ENCODE measurements at regions not wholly inside any gene's neighbourhood (a gene's known extent, or its start where the extent isn't known, plus 50 kb on each side); places are given as distances from the start of the nearest gene placed in this dataset.

DNA sequence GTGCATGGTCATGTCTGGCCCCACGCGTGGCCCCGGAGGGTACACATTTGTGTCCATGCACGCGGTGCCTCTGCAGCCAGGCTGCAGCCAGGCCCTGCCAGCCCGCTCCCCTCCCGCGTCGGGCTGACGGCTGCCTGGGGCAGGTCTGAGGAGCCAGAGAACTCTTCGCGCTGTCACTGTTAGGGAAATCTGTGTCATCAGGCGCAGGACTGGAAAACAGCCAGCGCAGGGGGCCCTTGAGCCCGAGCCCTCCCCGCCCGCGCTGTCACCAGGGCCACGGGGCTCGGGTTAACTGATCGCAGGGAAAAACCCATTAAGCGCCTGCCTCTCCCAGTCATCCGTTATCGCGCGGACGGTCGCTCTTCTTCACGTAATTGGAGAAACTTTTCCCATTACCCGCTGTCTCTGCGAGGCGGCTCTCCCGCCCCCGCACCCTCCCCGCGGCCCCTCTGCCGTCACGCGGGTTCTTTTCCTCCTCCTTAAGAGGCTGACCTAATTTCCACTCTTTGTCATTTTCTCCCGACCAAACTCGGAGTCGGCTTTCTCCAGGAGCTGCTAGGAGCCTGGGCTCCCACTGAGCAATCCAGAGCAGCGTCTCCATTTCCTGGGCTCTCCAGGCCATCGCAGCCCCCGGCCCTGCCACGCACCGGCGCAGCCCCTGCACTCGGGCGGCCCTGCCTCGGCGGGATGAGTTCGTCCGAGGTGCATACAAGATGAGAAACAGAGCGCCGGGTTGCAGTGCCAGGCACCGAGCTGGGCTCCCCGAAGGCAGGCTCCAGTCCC lies 57.5 kb upstream of the PRR23E start:
- H3K4me3 ChIP-seq, result peak overlapping the region; percentile 53
- H3K27me3 ChIP-seq (ENCODE audit: insufficient read depth), result peaks cover 15% of the 10 kb centered on the region
- H3K4me1 ChIP-seq (ENCODE audit: insufficient read depth), result peaks cover 2% of the 10 kb centered on the region; the same call in 1 of the 2 replicates
- H3K36me3 Mint-ChIP-seq (ENCODE audit: low read depth), result no peaks in the 10 kb centered on the region
- no peaks in the 10 kb centered on the region for H4K20me1 ChIP-seq (replicated peaks; ENCODE audit: insufficient read depth)
- H3F3A ChIP-seq (replicated peaks; ENCODE audit: low read depth), result no peaks in the 10 kb centered on the region
- peak overlapping the region; percentile 94 for H2AFZ ChIP-seq
- no peak for TF ChIP-seq ZNF331 (CRISPR knock-in tag; IDR thresholded peaks at IDR 0.05; ENCODE audit: low read depth)
- TF ChIP-seq EZH2phosphoT487 (IDR thresholded peaks at IDR 0.05; ENCODE audit: unreplicated experiment), result no peak
- TF ChIP-seq STAT1 (IDR thresholded peaks at IDR 0.05; ENCODE audit: unreplicated experiment), result no peak
- no peak for TF ChIP-seq JUNB (IDR thresholded peaks at IDR 0.05; ENCODE audit: unreplicated experiment)
- no peak for TF ChIP-seq NANOG (IDR thresholded peaks at IDR 0.05; ENCODE audit: borderline replicate concordance)
- TF ChIP-seq EZH2 (IDR thresholded peaks at IDR 0.05; ENCODE audit: low read depth, unreplicated experiment), result no peak
- TF ChIP-seq, protein P1, sequence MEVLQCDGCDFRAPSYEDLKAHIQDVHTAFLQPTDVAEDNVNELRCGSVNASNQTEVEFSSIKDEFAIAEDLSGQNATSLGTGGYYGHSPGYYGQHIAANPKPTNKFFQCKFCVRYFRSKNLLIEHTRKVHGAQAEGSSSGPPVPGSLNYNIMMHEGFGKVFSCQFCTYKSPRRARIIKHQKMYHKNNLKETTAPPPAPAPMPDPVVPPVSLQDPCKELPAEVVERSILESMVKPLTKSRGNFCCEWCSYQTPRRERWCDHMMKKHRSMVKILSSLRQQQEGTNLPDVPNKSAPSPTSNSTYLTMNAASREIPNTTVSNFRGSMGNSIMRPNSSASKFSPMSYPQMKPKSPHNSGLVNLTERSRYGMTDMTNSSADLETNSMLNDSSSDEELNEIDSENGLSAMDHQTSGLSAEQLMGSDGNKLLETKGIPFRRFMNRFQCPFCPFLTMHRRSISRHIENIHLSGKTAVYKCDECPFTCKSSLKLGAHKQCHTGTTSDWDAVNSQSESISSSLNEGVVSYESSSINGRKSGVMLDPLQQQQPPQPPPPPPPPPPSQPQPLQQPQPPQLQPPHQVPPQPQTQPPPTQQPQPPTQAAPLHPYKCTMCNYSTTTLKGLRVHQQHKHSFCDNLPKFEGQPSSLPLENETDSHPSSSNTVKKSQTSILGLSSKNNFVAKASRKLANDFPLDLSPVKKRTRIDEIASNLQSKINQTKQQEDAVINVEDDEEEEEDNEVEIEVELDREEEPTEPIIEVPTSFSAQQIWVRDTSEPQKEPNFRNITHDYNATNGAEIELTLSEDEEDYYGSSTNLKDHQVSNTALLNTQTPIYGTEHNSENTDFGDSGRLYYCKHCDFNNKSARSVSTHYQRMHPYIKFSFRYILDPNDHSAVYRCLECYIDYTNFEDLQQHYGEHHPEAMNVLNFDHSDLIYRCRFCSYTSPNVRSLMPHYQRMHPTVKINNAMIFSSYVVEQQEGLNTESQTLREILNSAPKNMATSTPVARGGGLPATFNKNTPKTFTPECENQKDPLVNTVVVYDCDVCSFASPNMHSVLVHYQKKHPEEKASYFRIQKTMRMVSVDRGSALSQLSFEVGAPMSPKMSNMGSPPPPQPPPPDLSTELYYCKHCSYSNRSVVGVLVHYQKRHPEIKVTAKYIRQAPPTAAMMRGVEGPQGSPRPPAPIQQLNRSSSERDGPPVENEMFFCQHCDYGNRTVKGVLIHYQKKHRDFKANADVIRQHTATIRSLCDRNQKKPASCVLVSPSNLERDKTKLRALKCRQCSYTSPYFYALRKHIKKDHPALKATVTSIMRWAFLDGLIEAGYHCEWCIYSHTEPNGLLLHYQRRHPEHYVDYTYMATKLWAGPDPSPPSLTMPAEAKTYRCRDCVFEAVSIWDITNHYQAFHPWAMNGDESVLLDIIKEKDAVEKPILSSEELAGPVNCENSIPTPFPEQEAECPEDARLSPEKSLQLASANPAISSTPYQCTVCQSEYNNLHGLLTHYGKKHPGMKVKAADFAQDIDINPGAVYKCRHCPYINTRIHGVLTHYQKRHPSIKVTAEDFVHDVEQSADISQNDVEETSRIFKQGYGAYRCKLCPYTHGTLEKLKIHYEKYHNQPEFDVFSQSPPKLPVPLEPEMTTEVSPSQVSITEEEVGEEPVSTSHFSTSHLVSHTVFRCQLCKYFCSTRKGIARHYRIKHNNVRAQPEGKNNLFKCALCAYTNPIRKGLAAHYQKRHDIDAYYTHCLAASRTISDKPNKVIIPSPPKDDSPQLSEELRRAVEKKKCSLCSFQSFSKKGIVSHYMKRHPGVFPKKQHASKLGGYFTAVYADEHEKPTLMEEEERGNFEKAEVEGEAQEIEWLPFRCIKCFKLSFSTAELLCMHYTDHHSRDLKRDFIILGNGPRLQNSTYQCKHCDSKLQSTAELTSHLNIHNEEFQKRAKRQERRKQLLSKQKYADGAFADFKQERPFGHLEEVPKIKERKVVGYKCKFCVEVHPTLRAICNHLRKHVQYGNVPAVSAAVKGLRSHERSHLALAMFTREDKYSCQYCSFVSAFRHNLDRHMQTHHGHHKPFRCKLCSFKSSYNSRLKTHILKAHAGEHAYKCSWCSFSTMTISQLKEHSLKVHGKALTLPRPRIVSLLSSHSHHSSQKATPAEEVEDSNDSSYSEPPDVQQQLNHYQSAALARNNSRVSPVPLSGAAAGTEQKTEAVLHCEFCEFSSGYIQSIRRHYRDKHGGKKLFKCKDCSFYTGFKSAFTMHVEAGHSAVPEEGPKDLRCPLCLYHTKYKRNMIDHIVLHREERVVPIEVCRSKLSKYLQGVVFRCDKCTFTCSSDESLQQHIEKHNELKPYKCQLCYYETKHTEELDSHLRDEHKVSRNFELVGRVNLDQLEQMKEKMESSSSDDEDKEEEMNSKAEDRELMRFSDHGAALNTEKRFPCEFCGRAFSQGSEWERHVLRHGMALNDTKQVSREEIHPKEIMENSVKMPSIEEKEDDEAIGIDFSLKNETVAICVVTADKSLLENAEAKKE (CRISPR knock-in tag; IDR thresholded peaks at IDR 0.05), result no peak
- no peak for TF ChIP-seq POLR2AphosphoS5 (IDR thresholded peaks at IDR 0.05; ENCODE audit: low read depth)
- TF ChIP-seq, protein P2, sequence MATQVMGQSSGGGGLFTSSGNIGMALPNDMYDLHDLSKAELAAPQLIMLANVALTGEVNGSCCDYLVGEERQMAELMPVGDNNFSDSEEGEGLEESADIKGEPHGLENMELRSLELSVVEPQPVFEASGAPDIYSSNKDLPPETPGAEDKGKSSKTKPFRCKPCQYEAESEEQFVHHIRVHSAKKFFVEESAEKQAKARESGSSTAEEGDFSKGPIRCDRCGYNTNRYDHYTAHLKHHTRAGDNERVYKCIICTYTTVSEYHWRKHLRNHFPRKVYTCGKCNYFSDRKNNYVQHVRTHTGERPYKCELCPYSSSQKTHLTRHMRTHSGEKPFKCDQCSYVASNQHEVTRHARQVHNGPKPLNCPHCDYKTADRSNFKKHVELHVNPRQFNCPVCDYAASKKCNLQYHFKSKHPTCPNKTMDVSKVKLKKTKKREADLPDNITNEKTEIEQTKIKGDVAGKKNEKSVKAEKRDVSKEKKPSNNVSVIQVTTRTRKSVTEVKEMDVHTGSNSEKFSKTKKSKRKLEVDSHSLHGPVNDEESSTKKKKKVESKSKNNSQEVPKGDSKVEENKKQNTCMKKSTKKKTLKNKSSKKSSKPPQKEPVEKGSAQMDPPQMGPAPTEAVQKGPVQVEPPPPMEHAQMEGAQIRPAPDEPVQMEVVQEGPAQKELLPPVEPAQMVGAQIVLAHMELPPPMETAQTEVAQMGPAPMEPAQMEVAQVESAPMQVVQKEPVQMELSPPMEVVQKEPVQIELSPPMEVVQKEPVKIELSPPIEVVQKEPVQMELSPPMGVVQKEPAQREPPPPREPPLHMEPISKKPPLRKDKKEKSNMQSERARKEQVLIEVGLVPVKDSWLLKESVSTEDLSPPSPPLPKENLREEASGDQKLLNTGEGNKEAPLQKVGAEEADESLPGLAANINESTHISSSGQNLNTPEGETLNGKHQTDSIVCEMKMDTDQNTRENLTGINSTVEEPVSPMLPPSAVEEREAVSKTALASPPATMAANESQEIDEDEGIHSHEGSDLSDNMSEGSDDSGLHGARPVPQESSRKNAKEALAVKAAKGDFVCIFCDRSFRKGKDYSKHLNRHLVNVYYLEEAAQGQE (IDR thresholded peaks at IDR 0.05; ENCODE audit: unreplicated experiment), result no peak
- TF ChIP-seq, protein P3, sequence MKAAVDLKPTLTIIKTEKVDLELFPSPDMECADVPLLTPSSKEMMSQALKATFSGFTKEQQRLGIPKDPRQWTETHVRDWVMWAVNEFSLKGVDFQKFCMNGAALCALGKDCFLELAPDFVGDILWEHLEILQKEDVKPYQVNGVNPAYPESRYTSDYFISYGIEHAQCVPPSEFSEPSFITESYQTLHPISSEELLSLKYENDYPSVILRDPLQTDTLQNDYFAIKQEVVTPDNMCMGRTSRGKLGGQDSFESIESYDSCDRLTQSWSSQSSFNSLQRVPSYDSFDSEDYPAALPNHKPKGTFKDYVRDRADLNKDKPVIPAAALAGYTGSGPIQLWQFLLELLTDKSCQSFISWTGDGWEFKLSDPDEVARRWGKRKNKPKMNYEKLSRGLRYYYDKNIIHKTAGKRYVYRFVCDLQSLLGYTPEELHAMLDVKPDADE (IDR thresholded peaks at IDR 0.05), result no peak
- no peak for TF ChIP-seq ZNF114 (CRISPR knock-in tag; IDR thresholded peaks at IDR 0.05)
- ATAC-seq (peak; percentile 66), DNase-seq (ENCODE audit: low spot score) (peak; percentile 58)
- H3K36me3 ChIP-seq (ENCODE audit: insufficient read depth), result no peaks in the 10 kb centered on the region
- no peaks in the 10 kb centered on the region for H3K9me3 Mint-ChIP-seq
- peaks cover 28% of the 10 kb centered on the region for H3K27me3 Mint-ChIP-seq (ENCODE audit: insufficient read depth, low read depth, poor library complexity)
- peaks cover 25% of the 10 kb centered on the region for H3K4me1 Mint-ChIP-seq
- no peaks in the 10 kb centered on the region for H3K9me2 ChIP-seq (ENCODE audit: insufficient read depth)
- H3K4me3 Mint-ChIP-seq, result peak overlapping the region; percentile 69
- H3K27ac Mint-ChIP-seq, result no peak overlapping the region
- H3K27ac ChIP-seq (ENCODE audit: low read depth), result no peak overlapping the region
- H3K4me2 ChIP-seq, result peak overlapping the region; percentile 79
- H3K79me2 ChIP-seq (replicated peaks; ENCODE audit: insufficient read depth), result no peaks in the 10 kb centered on the region

Measured in GM23338 (cell line).